Lung (tissue), 11 donors: ENCODE measurements at regions not wholly inside any gene's neighbourhood (a gene's known extent, or its start where the extent isn't known, plus 50 kb on each side); places are given as distances from the start of the nearest gene placed in this dataset.
A peak's percentile ranks its signal among the peaks of the same experiment; 100 is the strongest.

Experiments used
- ATAC-seq: fragments of 200-7000 bp; cut with Tn5 transposase; one replicate; pipeline ENCODE4 v1.9.1; 2020; ENCODE audit warnings: moderate number of reproducible peaks; ENCODE audit not compliant: insufficient read depth, low FRiP score
- DNase-seq, 3 donors: peaks; one replicate each; pipeline ENCODE4 v3.0.0-alpha.2; 2013 to 2017
- H3K27ac ChIP-seq, 2 donors: one replicate each; pipeline ENCODE4 v1.5.1; 2013; ENCODE audit warnings: mild to moderate bottlenecking in 2 of 2, moderate library complexity in 2 of 2, control low read depth in 1 of 2, inconsistent platforms in 1 of 2, low read depth in 1 of 2, low read length in 1 of 2
- H3K27me3 ChIP-seq, 3 donors: one replicate each; pipeline ENCODE4 v1.5.1; 2013; ENCODE audit warnings: low read length in 2 of 3; ENCODE audit not compliant: control insufficient read depth in 3 of 3, insufficient read depth in 3 of 3
- H3K36me3 ChIP-seq, 4 donors: one replicate each; pipeline ENCODE4 v1.5.1; 2013; ENCODE audit warnings: low read length in 4 of 4, mild to moderate bottlenecking in 1 of 4, moderate library complexity in 1 of 4; ENCODE audit not compliant: control insufficient read depth in 4 of 4, insufficient read depth in 4 of 4
- H3K4me1 ChIP-seq, 5 donors: one replicate each; pipeline ENCODE4 v1.5.1; 2013; ENCODE audit warnings: low read length in 5 of 5, mild to moderate bottlenecking in 2 of 5, moderate library complexity in 1 of 5; ENCODE audit not compliant: control insufficient read depth in 5 of 5, insufficient read depth in 5 of 5
- H3K4me3 ChIP-seq: one replicate; pipeline ENCODE4 v1.5.1; 2013; ENCODE audit warnings: mild to moderate bottlenecking, control low read depth, moderate library complexity
- H3K9ac ChIP-seq, 2 donors: one replicate each; pipeline ENCODE4 v1.5.1; 2013; ENCODE audit warnings: low read length in 2 of 2, control low read depth in 1 of 2; ENCODE audit not compliant: insufficient read depth in 1 of 2
- H3K9me3 ChIP-seq, 4 donors: one replicate each; pipeline ENCODE4 v1.5.1; 2013; ENCODE audit warnings: low read length in 3 of 4, mild to moderate bottlenecking in 1 of 4, moderate library complexity in 1 of 4; ENCODE audit not compliant: control insufficient read depth in 4 of 4, insufficient read depth in 3 of 4
- WGBS, 2 donors: extraction: QIAGEN DNeasy Blood & Tissue Kit; methylation state at CpG; one replicate each; pipeline ENCODE4 v1.1.7; 2013; 5-methylcytosine and 5-hydroxymethylcytosine counted together
- TF ChIP-seq, protein P1 (sequence below): IDR thresholded peaks from 2 replicates; pipeline ENCODE4 v1.5.1; 2012; ENCODE audit warnings: mild to moderate bottlenecking; ENCODE audit errors: control extremely low read depth, extremely low read depth
- donor health status: control.
- donor health status: control.
- donor health status: Bipolar disorder and iron deficiency.
- donor health status: healthy.
- donor health status: DM: yes; HTN: yes; CAD: no.

DNA sequence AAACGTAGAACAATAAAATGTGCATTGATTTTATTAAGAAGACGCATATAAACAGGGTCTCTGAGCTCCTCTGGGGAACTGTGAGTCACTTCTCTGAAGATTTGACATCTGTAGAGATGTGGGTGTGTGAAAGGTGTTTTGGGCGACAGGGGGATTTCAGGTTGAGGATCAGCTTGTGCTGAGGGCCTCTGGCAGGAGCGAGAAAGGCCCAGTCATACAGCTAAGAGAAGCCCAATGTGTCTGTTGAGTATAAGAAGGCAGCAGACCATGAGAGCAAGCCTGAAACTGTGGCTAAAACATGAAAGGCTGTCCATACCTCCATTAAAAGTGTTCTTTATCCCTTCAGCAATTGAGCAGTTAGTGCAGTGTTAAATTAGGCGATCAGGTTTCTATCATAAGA lies 406.5 kb upstream of the MON1B start:
- no peak overlapping the region for H3K4me3 ChIP-seq
- 82 to 85% methylated on average over 5 of the region's 5 CpGs for WGBS, 2 donors
- H3K4me1 ChIP-seq, result no peaks in the 10 kb centered on the region
- H3K27ac ChIP-seq, result no peak overlapping the region
- H3K9me3 ChIP-seq, result no peaks in the 10 kb centered on the region
- H3K9ac ChIP-seq, result no peak overlapping the region
- H3K36me3 ChIP-seq, result no peaks in the 10 kb centered on the region
- no peaks in the 10 kb centered on the region for H3K27me3 ChIP-seq
- no peak for DNase-seq
- ATAC-seq, result no peak
- TF ChIP-seq, protein P1, sequence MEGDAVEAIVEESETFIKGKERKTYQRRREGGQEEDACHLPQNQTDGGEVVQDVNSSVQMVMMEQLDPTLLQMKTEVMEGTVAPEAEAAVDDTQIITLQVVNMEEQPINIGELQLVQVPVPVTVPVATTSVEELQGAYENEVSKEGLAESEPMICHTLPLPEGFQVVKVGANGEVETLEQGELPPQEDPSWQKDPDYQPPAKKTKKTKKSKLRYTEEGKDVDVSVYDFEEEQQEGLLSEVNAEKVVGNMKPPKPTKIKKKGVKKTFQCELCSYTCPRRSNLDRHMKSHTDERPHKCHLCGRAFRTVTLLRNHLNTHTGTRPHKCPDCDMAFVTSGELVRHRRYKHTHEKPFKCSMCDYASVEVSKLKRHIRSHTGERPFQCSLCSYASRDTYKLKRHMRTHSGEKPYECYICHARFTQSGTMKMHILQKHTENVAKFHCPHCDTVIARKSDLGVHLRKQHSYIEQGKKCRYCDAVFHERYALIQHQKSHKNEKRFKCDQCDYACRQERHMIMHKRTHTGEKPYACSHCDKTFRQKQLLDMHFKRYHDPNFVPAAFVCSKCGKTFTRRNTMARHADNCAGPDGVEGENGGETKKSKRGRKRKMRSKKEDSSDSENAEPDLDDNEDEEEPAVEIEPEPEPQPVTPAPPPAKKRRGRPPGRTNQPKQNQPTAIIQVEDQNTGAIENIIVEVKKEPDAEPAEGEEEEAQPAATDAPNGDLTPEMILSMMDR, result no peak

DNA sequence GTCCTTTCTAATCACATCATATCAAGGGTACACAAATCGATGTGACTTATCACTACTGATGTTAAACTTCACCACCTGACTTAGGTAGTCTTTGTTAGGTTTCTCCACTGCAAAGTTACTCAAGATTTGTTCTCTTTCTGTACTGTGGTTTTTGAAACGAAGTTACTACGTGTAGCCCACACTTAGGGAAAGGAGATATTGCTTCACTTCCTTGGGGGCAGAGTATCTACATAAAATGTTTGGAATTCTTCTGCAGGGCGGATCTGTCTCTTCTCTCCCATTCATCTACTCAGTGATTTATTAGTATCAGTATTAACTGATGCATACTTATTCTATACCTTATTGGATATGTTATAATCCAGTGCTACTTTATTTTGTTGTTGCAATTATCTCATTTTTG lies 403.6 kb upstream of the MON1B start:
- Histone ChIP-seq H3K27ac (no peak overlapping the region), H3K9ac (no peak overlapping the region), H3K4me3 (no peak overlapping the region), H3K9me3 (no peaks in the 10 kb centered on the region), H3K36me3 (no peaks in the 10 kb centered on the region), H3K27me3 (no peaks in the 10 kb centered on the region), H3K4me1 (no peaks in the 10 kb centered on the region)
- DNase-seq, result no peak
- ATAC-seq, result no peak
- TF ChIP-seq, protein P1, result no peak
- 69 to 71% methylated on average over 4 of the region's 4 CpGs for WGBS, 2 donors

DNA sequence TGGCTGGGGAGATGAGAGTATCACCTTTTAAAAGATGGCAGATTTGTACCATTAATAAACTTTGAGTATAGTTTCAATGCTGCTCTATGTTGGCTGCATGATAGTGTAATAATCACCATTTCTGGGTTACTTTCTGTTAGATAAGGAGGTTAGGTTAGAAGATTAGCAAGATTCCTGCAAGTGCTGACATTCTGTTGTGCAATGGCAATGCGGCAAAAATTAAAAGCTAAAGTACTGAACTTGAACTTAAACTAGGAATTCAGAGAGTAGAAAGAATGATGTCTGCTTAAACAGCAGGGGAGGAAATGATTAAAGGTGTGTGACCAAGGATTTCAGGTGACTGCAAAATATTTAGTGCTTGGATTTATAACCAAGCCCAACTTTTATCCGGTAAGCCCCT lies 399.8 kb upstream of the MON1B start:
- 73 to 87% methylated on average over 2 of the region's 2 CpGs for WGBS, 2 donors

DNA sequence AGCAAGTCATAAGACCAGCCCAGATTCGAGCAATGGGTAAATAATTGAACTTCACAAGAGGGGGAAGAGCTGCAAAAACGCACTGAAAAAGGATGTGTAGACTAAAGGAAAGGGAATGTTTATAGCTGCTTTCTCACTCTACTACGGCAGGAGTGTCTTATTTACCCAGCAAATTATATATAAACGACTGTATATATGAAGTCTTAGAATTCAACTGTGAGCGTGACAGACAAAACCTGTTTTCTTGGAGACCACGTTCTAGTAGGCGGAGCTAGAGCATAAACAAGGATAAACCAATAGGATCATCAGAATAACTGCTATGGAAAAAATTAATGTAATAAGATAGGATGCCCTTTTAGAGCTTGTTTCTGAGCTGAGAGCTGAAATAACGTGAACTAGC lies 394.6 kb upstream of the MON1B start:
- H3K9me3 ChIP-seq, result no peaks in the 10 kb centered on the region
- no peak overlapping the region for H3K27ac ChIP-seq
- no peak for ATAC-seq
- DNase-seq, result peak; percentile 76 to 99 (median 98)
- TF ChIP-seq, protein P1, result no peak
- no peaks in the 10 kb centered on the region for H3K36me3 ChIP-seq
- no peak overlapping the region for H3K9ac ChIP-seq
- peaks cover 0 to 31% (median 0%) of the 10 kb centered on the region in 5 donors for H3K4me1 ChIP-seq
- WGBS, 2 donors, result 56 to 67% methylated on average over 8 of the region's 8 CpGs
- H3K27me3 ChIP-seq, result no peaks in the 10 kb centered on the region
- H3K4me3 ChIP-seq, result no peak overlapping the region

More for the DNA sequence above, 399.8 kb upstream of the MON1B start:
- no peaks in the 10 kb centered on the region for H3K27me3 ChIP-seq
- H3K27ac ChIP-seq, result no peak overlapping the region
- H3K9me3 ChIP-seq, result no peaks in the 10 kb centered on the region
- H3K4me1 ChIP-seq, result peaks cover 0 to 18% (median 0%) of the 10 kb centered on the region in 5 donors
- DNase-seq (no peak), ATAC-seq (no peak)
- H3K9ac ChIP-seq, result no peak overlapping the region
- TF ChIP-seq, protein P1, result no peak
- no peak overlapping the region for H3K4me3 ChIP-seq
- no peaks in the 10 kb centered on the region for H3K36me3 ChIP-seq
